A549 (cell line): ENCODE measurements at regions not wholly inside any gene's neighbourhood (a gene's known extent, or its start where the extent isn't known, plus 50 kb on each side); places are given as distances from the start of the nearest gene placed in this dataset.

Experiments used
- ATAC-seq, 2 experiments: fragments of 200-7000 bp in 1 of 2; fragments of >200 bp in 1 of 2; cut with Nextera tagmentation in 1 of 2; cut with Tn5 transposase in 1 of 2; 3 replicates each; pipeline versions ENCODE4 v1.8.0 to v1.9.1; 2018 to 2020; ENCODE audit warnings: mild to moderate bottlenecking in 1 of 2, moderate library complexity in 1 of 2
- CTCF ChIA-PET: fragments of 300-600 bp; sonication (Branson Sonifier 250); formaldehyde crosslinking; extraction: SDS; loops from one replicate; lab custom pipeline; 2021; ENCODE audit warnings: antibody characterized with exemption, inconsistent platforms; lab: Yijun Ruan, JAX
- POLR2A ChIA-PET: fragments of 350-600 bp; formaldehyde crosslinking; extraction: SDS; loops from one replicate; lab custom pipeline; 2021; ENCODE audit warnings: antibody characterized with exemption, inconsistent platforms; lab: Yijun Ruan, JAX
- DNase-seq, 2 experiments: peaks; one replicate each; pipeline versions ENCODE4 v3.0.0 to v3.0.0-alpha.2; 2011 to 2016; ENCODE audit warnings: low read depth in 1 of 2, low spot score in 1 of 2
- FAIRE-seq: peaks from 2 replicates; lab custom pipeline; 2011; peaks lifted over from hg19 to GRCh38; lab: Jason Lieb, UNC
- H3K27ac ChIP-seq, 2 experiments: fragments of >200 bp; sonication (Bioruptor Twin); formaldehyde crosslinking; 3 replicates each; pipeline ENCODE4 v1.5.1; 2016 to 2017
- H3K4me1 ChIP-seq: fragments of >200 bp; sonication (Bioruptor Twin); formaldehyde crosslinking; 3 replicates; pipeline ENCODE4 v1.6.1; 2016
- H3K4me2 ChIP-seq: fragments of >200 bp; sonication (Bioruptor Twin); formaldehyde crosslinking; 3 replicates; pipeline ENCODE4 v1.6.1; 2016
- H3K4me3 ChIP-seq: fragments of >200 bp; sonication (Bioruptor Twin); formaldehyde crosslinking; 3 replicates; pipeline ENCODE4 v1.5.1; 2016
- H3K9me3 ChIP-seq: fragments of >200 bp; sonication (Bioruptor Twin); formaldehyde crosslinking; 3 replicates; pipeline ENCODE4 v1.6.1; 2016
- BHLHE40 ChIP-seq: IDR thresholded peaks from 2 replicates; pipeline ENCODE4 v1.6.1; 2012; ENCODE audit warnings: low read depth, low read length, inconsistent platforms
- CHD4 ChIP-seq: fragments of 200-600 bp; sonication (generic); IDR thresholded peaks from 2 replicates; pipeline ENCODE4 v1.6.1; 2016; ENCODE audit warnings: antibody characterized with exemption, mild to moderate bottlenecking, borderline replicate concordance
- EHMT2 ChIP-seq: fragments of 200-600 bp; sonication (generic); IDR thresholded peaks from 2 replicates; pipeline ENCODE4 v1.6.1; 2016; ENCODE audit warnings: antibody characterized with exemption, low read depth, mild to moderate bottlenecking, moderate library complexity
- EP300 ChIP-seq, 2 experiments: fragments of >200 bp; sonication (Bioruptor Twin); formaldehyde crosslinking; IDR thresholded peaks; 2 replicates in 1 of 2; 3 replicates in 1 of 2; pipeline ENCODE4 v1.6.1; 2016 to 2017
- ESRRA ChIP-seq: fragments of 150-350 bp; IDR thresholded peaks from 2 replicates; pipeline ENCODE4 v1.6.1; 2014; ENCODE audit warnings: mild to moderate bottlenecking, low read length, borderline replicate concordance
- FOSB ChIP-seq: fragments of 250-450 bp; sonication (Bioruptor Pico); IDR thresholded peaks from 2 replicates; pipeline ENCODE4 v1.5.0; 2020; ENCODE audit warnings: mild to moderate bottlenecking, moderate library complexity
- FOSL2 ChIP-seq, 2 experiments: fragments of 450-650 bp in 1 of 2; fragments of >200 bp in 1 of 2; sonication (Bioruptor Twin) in 1 of 2; formaldehyde crosslinking; IDR thresholded peaks; 2 replicates each; pipeline versions ENCODE4 v1.5.0 to v1.6.1; 2016 to 2020; ENCODE audit warnings: mild to moderate bottlenecking in 1 of 2, moderate library complexity in 1 of 2
- FOXS1 ChIP-seq: fragments of 250-450 bp; sonication (Bioruptor Pico); IDR thresholded peaks from 2 replicates; pipeline ENCODE4 v1.5.0; 2020; ENCODE audit warnings: mild to moderate bottlenecking, moderate library complexity
- GATA3 ChIP-seq: IDR thresholded peaks from 2 replicates; pipeline ENCODE4 v1.6.1; 2012; ENCODE audit warnings: borderline replicate concordance
- HEYL ChIP-seq: fragments of 250-450 bp; sonication (Bioruptor Pico); IDR thresholded peaks from 2 replicates; pipeline ENCODE4 v1.8.0; 2021; ENCODE audit warnings: mild to moderate bottlenecking, moderate library complexity
- HOXA7 ChIP-seq: fragments of 250-450 bp; sonication (Bioruptor Pico); IDR thresholded peaks from 2 replicates; pipeline ENCODE4 v1.5.0; 2020; ENCODE audit warnings: mild to moderate bottlenecking, moderate library complexity
- HOXB5 ChIP-seq: fragments of 250-450 bp; sonication (Bioruptor Pico); IDR thresholded peaks from 2 replicates; pipeline ENCODE4 v1.5.0; 2020; ENCODE audit warnings: mild to moderate bottlenecking, moderate library complexity
- KDM5A ChIP-seq: fragments of 200-600 bp; sonication (generic); IDR thresholded peaks from 2 replicates; pipeline ENCODE4 v1.6.1; 2016; ENCODE audit warnings: antibody characterized with exemption, mild to moderate bottlenecking
- MAFK ChIP-seq: fragments of 450-650 bp; IDR thresholded peaks from 2 replicates; pipeline ENCODE4 v1.6.1; 2014; ENCODE audit not compliant: partially characterized antibody
- PHF8 ChIP-seq: fragments of 200-600 bp; sonication (generic); IDR thresholded peaks from 2 replicates; pipeline ENCODE4 v1.6.1; 2016; ENCODE audit warnings: low read depth, mild to moderate bottlenecking, antibody characterized with exemption, moderate library complexity, borderline replicate concordance
- POLR2A ChIP-seq: IDR thresholded peaks from 2 replicates; pipeline ENCODE4 v1.6.1; 2012; ENCODE audit warnings: mild to moderate bottlenecking, low read length
- SMC3 ChIP-seq: fragments of >200 bp; sonication (Bioruptor Twin); formaldehyde crosslinking; IDR thresholded peaks from 3 replicates; pipeline ENCODE4 v1.6.1; 2018; ENCODE audit warnings: inconsistent platforms
- TFCP2L1 ChIP-seq: fragments of 250-450 bp; sonication (Bioruptor Pico); IDR thresholded peaks from 2 replicates; pipeline ENCODE4 v1.5.0; 2021; ENCODE audit warnings: mild to moderate bottlenecking
- ZC3H11A ChIP-seq: fragments of 450-650 bp; IDR thresholded peaks from 2 replicates; pipeline ENCODE4 v1.6.1; 2014; ENCODE audit warnings: antibody characterized with exemption, mild to moderate bottlenecking
- ZFP36 ChIP-seq: fragments of 450-650 bp; IDR thresholded peaks from 2 replicates; pipeline ENCODE4 v1.6.1; 2014; ENCODE audit warnings: borderline replicate concordance; ENCODE audit not compliant: partially characterized antibody
- ZNF302 ChIP-seq: fragments of 250-450 bp; sonication (Bioruptor Pico); IDR thresholded peaks from 2 replicates; pipeline ENCODE4 v1.9.0; 2021; ENCODE audit warnings: inconsistent platforms, mild to moderate bottlenecking, moderate library complexity
- ZSCAN20 ChIP-seq: fragments of 250-450 bp; sonication (Bioruptor Pico); IDR thresholded peaks from 2 replicates; pipeline ENCODE4 v1.8.0; 2022; ENCODE audit warnings: mild to moderate bottlenecking, moderate library complexity
- WGBS: methylation state at CpG from one replicate; pipeline ENCODE4 v1.1.6; 2017; ENCODE audit errors: missing lambda C conversion rate; 5-methylcytosine and 5-hydroxymethylcytosine counted together
- TF ChIP-seq, protein P1 (sequence below): IDR thresholded peaks from 2 replicates; pipeline ENCODE4 v1.6.1; 2012; ENCODE audit warnings: low read depth, borderline replicate concordance
- TF ChIP-seq, protein P2 (sequence below): fragments of >200 bp; sonication (Bioruptor Twin); formaldehyde crosslinking; IDR thresholded peaks from 2 replicates; pipeline ENCODE4 v1.6.1; 2016

DNA sequence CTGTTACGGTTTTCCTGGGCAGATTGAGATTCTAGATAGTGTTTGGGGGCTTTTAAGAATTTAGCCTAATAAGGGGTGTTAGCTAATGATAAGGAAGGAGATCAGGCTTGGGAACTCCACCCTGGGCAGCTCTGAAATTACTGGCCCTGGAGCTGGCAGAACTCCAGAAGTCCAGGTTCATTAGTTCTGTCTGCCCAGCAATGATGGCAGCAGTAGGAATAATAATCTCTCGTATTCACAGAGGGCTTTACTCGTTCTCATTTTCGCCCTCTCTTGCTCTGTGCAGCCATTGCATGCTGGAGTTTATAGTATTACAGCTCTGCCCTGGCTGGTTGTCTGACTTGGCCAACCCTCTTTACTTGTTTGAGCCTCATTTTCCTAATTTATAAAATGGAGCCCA lies 216.0 kb downstream of the HAPSTR1 start (continued):
- TF ChIP-seq FOSL2 (IDR thresholded peaks at IDR 0.05) (no peak), FOSL2 (CRISPR knock-in tag; IDR thresholded peaks at IDR 0.05) (no peak), PHF8 (no peak), GATA3 (no peak), POLR2A (no peak), HOXB5 (no peak), HOXA7 (CRISPR knock-in tag) (no peak)
- TF ChIP-seq, all 56 proteins: peak for 0

DNA sequence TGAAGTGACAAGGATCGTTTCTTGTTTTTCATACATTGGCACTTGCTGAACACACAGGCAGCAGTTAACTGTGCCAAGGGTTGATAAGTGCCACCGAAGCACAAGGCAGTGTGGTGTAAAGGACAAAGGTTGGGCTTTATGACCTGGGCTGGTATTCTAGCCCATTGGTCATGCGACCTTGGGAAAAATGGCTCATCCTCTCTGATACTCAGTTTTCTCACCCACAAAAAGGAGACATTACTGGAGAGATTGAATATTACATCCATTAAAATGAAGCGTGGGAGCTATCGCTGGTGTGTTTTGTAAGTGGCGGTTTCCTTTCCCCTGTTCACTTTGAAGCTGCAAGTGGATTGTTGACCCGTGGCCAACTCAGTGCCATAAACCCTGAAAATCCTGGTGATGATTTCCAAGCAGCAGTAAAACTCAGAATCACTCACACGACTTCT lies 216.9 kb downstream of the HAPSTR1 start:
- no peak overlapping the region for H3K4me3 ChIP-seq
- FAIRE-seq (no peak), ATAC-seq (no peak), DNase-seq (no peak)
- ChIA-PET POLR2A (no interaction called here), CTCF (no interaction called here)
- WGBS, result 2% methylated on average over 8 of the region's 8 CpGs
- no peak overlapping the region for H3K27ac ChIP-seq
- H3K4me2 ChIP-seq, result no peak overlapping the region
- TF ChIP-seq ZC3H11A (no peak), HEYL (CRISPR knock-in tag) (no peak), ESRRA (no peak), SMC3 (no peak), KDM5A (no peak), EHMT2 (no peak), PHF8 (no peak), TFCP2L1 (CRISPR knock-in tag) (no peak)
- H3K4me1 ChIP-seq, result no peaks in the 10 kb centered on the region
- no peaks in the 10 kb centered on the region for H3K9me3 ChIP-seq

DNA sequence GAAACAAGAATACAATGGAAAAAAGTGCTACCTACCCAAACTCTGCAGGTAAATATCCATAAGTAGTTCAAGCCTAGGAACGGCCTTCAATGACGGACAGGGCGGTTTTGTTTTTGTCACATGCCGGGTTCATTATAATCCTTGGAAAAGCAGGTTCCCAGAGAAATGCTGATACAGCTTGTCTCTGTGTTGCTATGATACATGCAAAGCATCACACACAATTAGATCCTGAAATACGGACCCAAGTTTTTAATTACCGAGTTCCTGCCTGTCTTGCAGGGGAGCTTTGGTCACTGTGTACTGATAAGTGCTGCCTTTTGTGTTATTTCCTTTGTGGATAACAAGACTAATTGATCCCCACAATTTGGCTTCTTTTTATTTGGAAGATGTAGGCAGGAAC lies 217.4 kb downstream of the HAPSTR1 start:
- H3K4me1 ChIP-seq, result no peaks in the 10 kb centered on the region
- 3% methylated on average over 6 of the region's 6 CpGs for WGBS
- ATAC-seq, result no peak
- no peak for FAIRE-seq
- POLR2A ChIA-PET, result no interaction called here
- H3K4me2 ChIP-seq, result no peak overlapping the region
- H3K9me3 ChIP-seq, result no peaks in the 10 kb centered on the region
- no peak overlapping the region for H3K27ac ChIP-seq
- no peak overlapping the region for H3K4me3 ChIP-seq
- CTCF ChIA-PET, result no interaction called here
- TF ChIP-seq MAFK (peak; percentile 3), BHLHE40 (no peak)
- TF ChIP-seq, all 56 proteins: peak for 1
- no peak for DNase-seq

DNA sequence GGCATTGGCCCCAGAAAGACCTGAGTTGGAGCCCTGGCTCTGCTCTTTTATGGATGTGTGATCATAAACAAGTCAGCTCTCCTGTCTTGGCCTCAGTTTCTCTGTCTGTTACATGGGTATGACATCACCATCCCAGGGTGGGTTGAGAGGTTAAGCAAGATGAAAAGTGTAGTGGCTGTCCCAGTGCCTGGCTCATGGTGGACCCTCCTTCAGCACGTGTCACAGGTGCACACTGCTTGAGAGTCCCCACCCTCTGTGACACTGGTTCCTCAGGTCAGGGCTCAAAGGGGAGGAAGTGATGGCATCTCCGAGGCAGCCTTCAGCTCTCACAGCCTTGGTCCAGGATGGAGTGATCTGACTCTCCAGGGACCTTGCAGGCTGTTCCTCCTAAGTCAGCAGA lies 218.4 kb downstream of the HAPSTR1 start:
- FAIRE-seq (no peak), ATAC-seq (no peak; a peak in 1 of 6 replicates), DNase-seq (no peak)
- Histone ChIP-seq H3K4me3 (no peak overlapping the region), H3K9me3 (no peaks in the 10 kb centered on the region), H3K27ac (no peak overlapping the region), H3K4me2 (no peak overlapping the region), H3K4me1 (no peaks in the 10 kb centered on the region)
- WGBS, result 0% methylated on average over 1 of the region's 2 CpGs
- ChIA-PET POLR2A (no interaction called here), CTCF (no interaction called here)
- TF ChIP-seq ZFP36 (no peak), CHD4 (no peak), PHF8 (no peak), FOSL2 (IDR thresholded peaks at IDR 0.05) (no peak), FOSL2 (CRISPR knock-in tag; IDR thresholded peaks at IDR 0.05) (no peak), KDM5A (no peak), ZSCAN20 (CRISPR knock-in tag) (no peak), ZNF302 (no peak), SMC3 (no peak), EP300 (IDR thresholded peaks at IDR 0.05) (no peak), HOXB5 (no peak), FOSB (CRISPR knock-in tag) (no peak), FOXS1 (CRISPR knock-in tag) (no peak)
- TF ChIP-seq, protein P1, sequence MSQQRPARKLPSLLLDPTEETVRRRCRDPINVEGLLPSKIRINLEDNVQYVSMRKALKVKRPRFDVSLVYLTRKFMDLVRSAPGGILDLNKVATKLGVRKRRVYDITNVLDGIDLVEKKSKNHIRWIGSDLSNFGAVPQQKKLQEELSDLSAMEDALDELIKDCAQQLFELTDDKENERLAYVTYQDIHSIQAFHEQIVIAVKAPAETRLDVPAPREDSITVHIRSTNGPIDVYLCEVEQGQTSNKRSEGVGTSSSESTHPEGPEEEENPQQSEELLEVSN, result no peak
- TF ChIP-seq, protein P2, sequence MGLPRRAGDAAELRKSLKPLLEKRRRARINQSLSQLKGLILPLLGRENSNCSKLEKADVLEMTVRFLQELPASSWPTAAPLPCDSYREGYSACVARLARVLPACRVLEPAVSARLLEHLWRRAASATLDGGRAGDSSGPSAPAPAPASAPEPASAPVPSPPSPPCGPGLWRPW, result no peak
